ENCODE measurements at regions not wholly inside any gene's neighbourhood (a gene's known extent, or its start where the extent isn't known, plus 50 kb on each side); places are given as distances from the start of the nearest gene placed in this dataset.

- no peaks in the 10 kb centered on the region for H3K9me3 ChIP-seq (ENCODE audit: control insufficient read depth, insufficient read depth, low read depth, low read length)
- no peaks in the 10 kb centered on the region for H3K4me1 ChIP-seq (ENCODE audit: control insufficient read depth, insufficient read depth, low read length)
- CTCF ChIA-PET = interaction anchor here (0.5 to 1.3 kb wide), 2 partner anchors 372 to 654 kb away, joined by 4 read pairs; no protein-coding TSS in a partner anchor
- no peak overlapping the region for H3K27ac ChIP-seq (ENCODE audit: extremely low read depth, low read depth, low read length)
- TF ChIP-seq ZNF521 (tag by site-specific recombination; IDR thresholded peaks at IDR 0.05) = no peak
- TF ChIP-seq, protein P1, sequence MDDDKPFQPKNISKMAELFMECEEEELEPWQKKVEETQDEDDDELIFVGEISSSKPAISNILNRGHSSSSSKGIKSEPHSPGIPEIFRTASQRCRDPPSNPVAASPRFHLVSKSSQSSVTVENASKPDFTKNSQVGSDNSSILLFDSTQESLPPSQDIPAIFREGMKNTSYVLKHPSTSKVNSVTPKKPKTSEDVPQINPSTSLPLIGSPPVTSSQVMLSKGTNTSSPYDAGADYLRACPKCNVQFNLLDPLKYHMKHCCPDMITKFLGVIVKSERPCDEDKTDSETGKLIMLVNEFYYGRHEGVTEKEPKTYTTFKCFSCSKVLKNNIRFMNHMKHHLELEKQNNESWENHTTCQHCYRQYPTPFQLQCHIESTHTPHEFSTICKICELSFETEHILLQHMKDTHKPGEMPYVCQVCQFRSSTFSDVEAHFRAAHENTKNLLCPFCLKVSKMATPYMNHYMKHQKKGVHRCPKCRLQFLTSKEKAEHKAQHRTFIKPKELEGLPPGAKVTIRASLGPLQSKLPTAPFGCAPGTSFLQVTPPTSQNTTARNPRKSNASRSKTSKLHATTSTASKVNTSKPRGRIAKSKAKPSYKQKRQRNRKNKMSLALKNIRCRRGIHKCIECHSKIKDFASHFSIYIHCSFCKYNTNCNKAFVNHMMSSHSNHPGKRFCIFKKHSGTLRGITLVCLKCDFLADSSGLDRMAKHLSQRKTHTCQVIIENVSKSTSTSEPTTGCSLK (tag by site-specific recombination; IDR thresholded peaks at IDR 0.05) = no peak
- TF ChIP-seq HOXC10 (CRISPR knock-in tag; IDR thresholded peaks at IDR 0.05) = no peak
- TF ChIP-seq KLF16 (tag by site-specific recombination; IDR thresholded peaks at IDR 0.05) = no peak
- TF ChIP-seq KLF1 (tag by site-specific recombination; IDR thresholded peaks at IDR 0.05) = no peak
- TF ChIP-seq KLF10 (tag by site-specific recombination; IDR thresholded peaks at IDR 0.05) = no peak
- TF ChIP-seq ZBTB1 (tag by site-specific recombination; IDR thresholded peaks at IDR 0.05) = no peak
- TF ChIP-seq HOXD13 (CRISPR knock-in tag; IDR thresholded peaks at IDR 0.05; ENCODE audit: borderline replicate concordance) = no peak
- no peak for TF ChIP-seq ELK4 (IDR thresholded peaks at IDR 0.05; ENCODE audit: borderline replicate concordance, low read depth, low read length)
- no peak for TF ChIP-seq ZNF518A (tag by site-specific recombination; conservative IDR thresholded peaks at IDR 0.05; ENCODE audit: low read depth)
- no peak for TF ChIP-seq EGR2 (tag by site-specific recombination; IDR thresholded peaks at IDR 0.05; ENCODE audit: low read depth)
- TF ChIP-seq MEIS1 (CRISPR knock-in tag; IDR thresholded peaks at IDR 0.05; ENCODE audit: borderline replicate concordance) = no peak
- TF ChIP-seq ZNF549 (tag by site-specific recombination; IDR thresholded peaks at IDR 0.05) = no peak
- no peak for TF ChIP-seq ZNF571 (tag by site-specific recombination; IDR thresholded peaks at IDR 0.05)
- no peak for TF ChIP-seq ZNF747 (tag by site-specific recombination; IDR thresholded peaks at IDR 0.05)
- no peak for TF ChIP-seq ZNF214 (tag by site-specific recombination; IDR thresholded peaks at IDR 0.05; ENCODE audit: borderline replicate concordance)
- no peak for TF ChIP-seq ZNF239 (tag by site-specific recombination; IDR thresholded peaks at IDR 0.05)
- TF ChIP-seq SP7 (tag by site-specific recombination; IDR thresholded peaks at IDR 0.05) = no peak
- no peak for TF ChIP-seq WT1 (tag by site-specific recombination; IDR thresholded peaks at IDR 0.05)
- no peak for TF ChIP-seq ZNF366 (tag by site-specific recombination; conservative IDR thresholded peaks at IDR 0.05)
- H3K4me3 ChIP-seq (ENCODE audit: low read depth, low read length) = no peak overlapping the region
- no peaks in the 10 kb centered on the region for H3K36me3 ChIP-seq (ENCODE audit: control insufficient read depth in 2 of 2, insufficient read depth in 1 of 2, low read length in 2 of 2)
- POLR2A ChIA-PET = no interaction called here
Observed at GRCh38 chr5:67900514-67900913, 315.0 kb upstream of the PIK3R1 start.

All from HEK293 (cell line).